ENCODE measurements at regions not wholly inside any gene's neighbourhood (a gene's known extent, or its start where the extent isn't known, plus 50 kb on each side); places are given as distances from the start of the nearest gene placed in this dataset.
"Not testable (repeated sequence)": the region's sequence is repeated elsewhere in the genome, so short reads cannot be mapped to it uniquely, and the experiment has no call there.

DNA sequence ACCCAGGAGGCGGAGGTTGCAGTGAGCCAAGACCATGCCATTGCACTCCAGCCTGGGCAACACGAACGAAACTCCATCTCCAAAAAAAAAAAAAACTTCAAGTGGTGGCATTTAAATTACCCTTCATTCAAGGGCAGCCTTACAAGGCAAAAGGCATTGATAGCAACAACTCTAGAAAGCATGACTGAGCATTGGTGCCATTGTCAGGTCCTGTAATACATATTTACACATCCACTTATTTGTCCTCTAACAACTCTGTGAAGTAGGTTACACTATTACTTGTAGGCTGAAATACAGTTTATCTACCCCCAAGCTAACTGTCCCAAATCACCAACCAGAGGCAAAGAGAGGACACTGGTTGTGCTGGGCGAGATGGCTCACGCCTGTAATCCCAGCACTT, 52.7 kb upstream of the LARP1 start:
- DNase-seq: no peak

GRCh38 chr5:154701725-154702124, 53.5 kb upstream of the LARP1 start:
- not testable (repeated sequence) for DNase-seq

GRCh38 chr5:154701181-154701580, 54.0 kb upstream of the LARP1 start:
- no peak for DNase-seq

- DNase-seq: not testable (repeated sequence)
Observed at GRCh38 chr5:154700289-154700928, 54.8 kb upstream of the LARP1 start.

DNA sequence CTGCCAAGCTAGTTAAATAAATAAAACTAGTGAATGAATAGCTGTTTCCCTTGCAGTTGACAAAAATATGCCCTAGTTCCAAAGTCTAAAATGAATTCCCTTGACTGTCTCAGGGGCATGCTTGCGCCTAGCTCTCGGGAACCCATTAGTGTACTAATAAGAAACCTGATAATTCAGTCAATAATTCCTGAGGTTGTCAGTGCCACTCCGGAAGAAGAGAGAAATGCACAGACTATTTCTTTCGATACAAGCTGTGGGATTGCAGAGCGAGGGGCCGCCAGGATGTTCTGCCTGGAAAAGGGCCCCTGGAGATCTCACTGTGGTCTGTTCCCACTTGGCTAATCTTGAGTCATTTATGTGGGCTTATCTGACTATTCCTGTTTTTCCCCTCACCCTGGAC, 56.4 kb upstream of the LARP1 start:
- no peak for DNase-seq

DNA sequence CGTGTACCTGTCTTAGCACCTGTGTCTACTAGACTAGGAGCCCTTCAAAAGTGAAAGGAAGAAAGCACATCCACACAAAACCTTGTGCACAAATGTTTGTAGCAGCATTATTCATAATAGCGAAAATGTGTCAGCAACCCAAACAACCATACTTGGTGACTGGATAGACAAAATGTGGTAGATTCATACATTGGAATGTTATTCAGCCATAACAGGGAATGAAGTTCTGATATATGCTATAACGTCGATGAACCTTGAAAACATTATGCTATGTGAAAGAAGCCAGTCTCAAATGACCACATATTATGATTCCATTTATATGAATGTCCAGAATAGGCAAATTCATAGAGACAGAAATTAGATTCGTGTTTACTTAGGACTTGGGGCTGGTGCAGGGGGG, 57.8 kb upstream of the LARP1 start:
- DNase-seq: no peak

DNA sequence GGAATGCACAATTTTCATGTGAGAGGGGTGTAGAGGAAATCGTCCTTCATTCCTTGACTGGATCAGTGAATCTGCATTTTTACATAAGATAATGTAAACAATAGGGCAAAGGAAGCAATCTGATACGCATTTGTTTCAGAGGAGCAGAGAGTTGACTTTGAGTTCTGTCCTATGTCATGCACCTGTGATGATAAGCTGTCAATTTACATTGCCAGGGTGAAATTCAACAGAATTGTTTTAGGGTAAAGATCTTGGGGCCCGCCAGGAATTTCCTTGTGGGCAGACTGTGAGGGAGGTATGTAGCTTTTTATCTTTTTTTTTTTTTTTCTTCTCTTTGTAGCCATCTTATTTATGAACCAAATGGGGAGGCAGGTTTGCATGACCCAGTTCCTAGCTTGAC, 58.3 kb upstream of the LARP1 start:
- no peak for DNase-seq

DNA sequence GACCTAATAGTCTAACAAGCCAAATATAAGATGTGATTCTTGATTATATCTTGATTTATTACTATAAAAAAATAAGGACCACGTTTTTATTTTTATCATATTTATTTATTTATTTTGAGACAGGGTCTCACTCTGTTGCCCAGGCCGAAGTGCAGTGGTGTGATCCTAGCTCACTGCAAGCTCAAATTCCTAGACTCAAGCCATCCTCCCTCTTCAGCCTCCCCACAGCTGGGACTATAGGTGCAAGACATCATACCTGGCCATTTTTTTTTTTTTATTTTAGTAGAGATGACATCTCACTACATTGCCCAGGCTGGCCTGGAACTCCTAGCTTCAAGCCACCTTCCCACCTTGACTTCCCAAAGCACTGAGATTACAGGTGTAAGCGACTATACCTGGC, 61.0 kb upstream of the LARP1 start:
- DNase-seq: no peak

- DNase-seq: no peak
Observed at GRCh38 chr5:154690488-154690887, 64.7 kb upstream of the LARP1 start.

DNA sequence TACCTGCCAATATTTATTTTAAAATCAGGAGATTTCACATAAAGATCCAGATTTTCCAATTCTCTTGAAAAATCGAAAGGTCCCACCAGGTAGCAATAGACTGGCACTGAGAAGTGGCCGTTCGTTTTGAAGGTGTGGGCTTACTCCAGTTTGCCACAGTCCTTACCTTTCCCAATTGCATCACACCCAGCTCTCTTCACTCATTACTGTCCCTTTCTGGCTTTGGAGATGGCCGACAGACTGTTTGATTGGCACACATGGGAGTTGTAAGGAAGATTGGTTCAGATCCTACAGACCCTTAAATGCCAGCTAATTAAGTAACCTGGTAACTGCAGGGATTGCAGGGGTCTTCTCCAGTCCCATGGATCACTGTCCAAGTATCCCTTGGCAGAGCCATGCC, 68.7 kb upstream of the LARP1 start:
- DNase-seq: no peak

DNA sequence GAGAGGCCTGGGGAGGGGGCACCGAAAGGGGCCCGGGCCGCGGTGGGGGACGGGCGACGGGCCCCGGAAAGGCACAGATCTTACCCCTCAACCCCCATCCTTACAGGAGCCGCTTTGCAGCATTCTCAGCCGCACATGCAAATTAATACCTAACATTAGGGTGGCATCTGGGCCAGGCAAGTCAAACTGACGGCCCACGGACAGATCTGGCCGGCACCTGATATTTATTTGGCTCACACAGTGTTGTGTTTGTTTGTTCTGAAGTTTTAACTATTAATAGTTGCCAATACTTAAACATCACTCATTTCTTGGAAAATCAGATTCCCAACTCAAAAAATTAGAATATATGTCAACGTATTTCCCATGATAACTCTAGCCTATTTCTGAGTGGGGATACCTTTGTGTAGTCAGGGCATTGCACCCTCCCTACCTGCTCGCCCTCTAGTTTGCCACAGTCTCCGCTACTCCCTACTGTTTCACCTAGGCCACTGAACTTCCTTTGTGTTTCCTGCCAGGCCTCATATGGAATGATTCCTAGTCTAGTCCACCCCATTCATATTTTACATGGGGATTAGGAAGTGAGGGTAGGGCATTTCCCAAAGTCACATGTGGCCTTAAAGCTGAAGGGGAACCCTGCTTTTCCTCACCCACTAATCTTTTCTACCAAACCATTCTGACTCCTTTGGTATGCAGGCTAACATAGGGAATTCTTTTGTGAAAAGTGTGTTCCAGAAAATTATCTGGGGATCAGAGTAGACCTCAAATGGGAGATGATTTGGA, 71.9 kb upstream of the LARP1 start:
- DNase-seq: no peak

- no peak for DNase-seq
Observed at GRCh38 chr5:154679501-154679900, 75.7 kb upstream of the LARP1 start.

GRCh38 chr5:154677921-154678320, 77.3 kb upstream of the LARP1 start:
- no peak for DNase-seq

DNA sequence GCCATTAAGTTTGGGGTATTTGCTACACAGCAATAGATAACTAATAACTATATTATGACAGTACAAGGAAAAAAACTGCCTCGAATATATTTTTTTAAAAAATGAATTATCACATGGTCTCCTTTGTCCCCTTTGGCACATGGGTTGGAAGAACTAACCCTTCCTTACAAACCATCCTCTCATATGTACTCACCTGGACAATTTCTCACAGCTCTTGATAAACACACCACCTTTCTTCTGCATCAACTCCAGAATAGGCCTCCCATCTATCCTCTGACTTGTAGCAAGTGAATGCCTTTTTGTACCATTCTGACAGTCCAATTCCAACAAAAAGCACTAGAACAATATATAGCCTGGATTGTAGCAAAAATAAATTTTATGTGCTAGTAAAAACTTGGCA, 78.7 kb upstream of the LARP1 start:
- DNase-seq: no peak

- DNase-seq: no peak
Observed at GRCh38 chr5:154674029-154674428, 81.1 kb upstream of the LARP1 start.

- DNase-seq: no peak
Observed at GRCh38 chr5:154673506-154673905, 81.7 kb upstream of the LARP1 start.

- DNase-seq: not testable (repeated sequence)
Observed at GRCh38 chr5:154669913-154670312, 85.3 kb upstream of the LARP1 start.

- DNase-seq: no peak
Observed at GRCh38 chr5:154669402-154669801, 85.8 kb upstream of the LARP1 start.

- DNase-seq: no peak
Observed at GRCh38 chr5:154664869-154665268, 90.3 kb upstream of the LARP1 start.

GRCh38 chr5:154663424-154663823, 91.8 kb upstream of the LARP1 start:
- DNase-seq: no peak

DNA sequence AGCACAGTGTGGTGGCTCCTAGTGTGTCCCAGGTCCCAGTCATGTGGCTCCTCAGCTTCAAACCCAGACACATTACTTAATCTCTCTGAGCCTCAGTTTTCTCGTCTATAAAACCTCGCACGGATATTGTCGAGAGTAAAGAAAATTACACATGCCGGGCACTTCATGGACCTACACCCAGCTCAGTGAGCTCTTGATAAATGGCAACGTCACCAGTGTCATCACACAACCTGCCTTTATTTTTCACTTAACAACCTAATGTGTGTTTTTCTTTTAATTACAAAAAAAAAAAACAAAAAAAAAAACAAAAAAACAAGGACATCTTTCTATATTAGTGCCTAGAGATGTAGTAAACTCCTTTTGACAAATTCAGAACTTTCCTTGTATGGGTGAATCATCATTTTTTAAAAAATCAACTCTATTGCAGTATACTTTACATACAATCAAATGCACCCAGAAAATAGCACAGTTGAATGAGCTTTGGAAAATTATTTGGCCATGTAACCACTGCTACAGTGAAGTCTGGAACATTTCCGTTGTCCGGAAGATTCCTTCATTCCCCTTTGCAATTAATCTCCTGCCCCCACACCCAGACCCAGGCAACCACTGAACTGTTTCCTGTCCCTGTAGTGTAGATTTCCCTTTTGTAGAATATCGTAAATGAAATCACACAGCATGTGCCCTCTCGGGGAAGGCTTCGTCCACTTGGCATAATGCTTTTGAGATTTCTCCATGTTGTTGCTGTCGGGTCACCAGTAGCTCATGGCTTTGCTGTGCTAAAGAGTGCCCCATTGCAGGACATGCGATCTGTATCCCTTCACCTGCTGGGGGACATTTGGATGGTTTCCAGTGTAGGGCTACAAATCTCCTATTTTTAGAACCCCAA, 100.4 kb upstream of the LARP1 start:
- DNase-seq: no peak

- DNase-seq: no peak
Observed at GRCh38 chr5:154653764-154654485, 101.3 kb upstream of the LARP1 start.

DNA sequence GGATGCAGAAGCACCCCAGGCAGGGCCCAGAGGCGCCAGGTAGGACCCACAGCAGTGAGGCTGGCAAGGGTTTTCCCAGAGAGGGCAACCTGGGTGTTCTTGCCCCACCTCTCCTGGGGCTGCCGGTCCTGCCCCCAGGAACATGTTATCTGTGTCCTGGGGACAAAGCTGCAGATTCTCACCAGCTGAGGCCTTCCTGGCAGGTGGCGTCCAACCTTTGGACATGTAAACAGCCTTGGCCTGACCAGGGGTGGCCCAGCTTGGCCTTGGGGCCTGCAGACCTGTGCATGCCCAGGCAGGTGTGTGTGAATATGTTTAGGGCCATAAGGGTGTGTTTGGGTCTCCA, 101.8 kb upstream of the LARP1 start:
- no peak for DNase-seq

Measured in activated CD4-positive, CD25-positive, alpha-beta regulatory T cell (primary cell).